Caco-2 (cell line): ENCODE measurements at regions not wholly inside any gene's neighbourhood (a gene's known extent, or its start where the extent isn't known, plus 50 kb on each side); places are given as distances from the start of the nearest gene placed in this dataset.

Source experiments
- BruUV-seq: library from RNA; stranded (reverse); fragments of 400-500 nt; replicated peaks from 2 replicates; lab custom pipeline; 2021; lab: Mats Ljungman, UMichigan
- CTCF ChIA-PET: fragments of 300-600 bp; sonication (Branson Sonifier 250); formaldehyde crosslinking; loops from one replicate; lab custom pipeline; 2022; ENCODE audit warnings: antibody characterized with exemption; lab: Charles Lee
- POLR2A ChIA-PET: fragments of 300-600 bp; sonication (Branson Sonifier 250); formaldehyde crosslinking; loops from one replicate; lab custom pipeline; 2022; ENCODE audit warnings: antibody characterized with exemption; lab: Charles Lee
- DNase-seq, 2 experiments: peaks; one replicate each; pipeline versions ENCODE4 v3.0.0 to v3.0.0-alpha.2; 2020 to 2022
- H3K27me3 ChIP-seq: replicated peaks from 2 replicates; pipeline ENCODE4 v1.6.0; 2011; ENCODE audit warnings: low read length; ENCODE audit not compliant: control insufficient read depth, insufficient read depth
- H3K36me3 ChIP-seq: 2 replicates; pipeline ENCODE4 v1.5.1; 2011; ENCODE audit warnings: low read length; ENCODE audit not compliant: control insufficient read depth, insufficient read depth
- H3K4me1 ChIP-seq: fragments of 250-450 bp; sonication (Bioruptor Pico); 2 replicates; pipeline ENCODE4 v1.5.1; 2020; ENCODE audit warnings: mild to moderate bottlenecking
- H3K4me3 ChIP-seq: 2 replicates; pipeline ENCODE4 v1.5.1; 2011; ENCODE audit warnings: low read depth, mild to moderate bottlenecking, control low read depth, low read length
- H3K9me3 ChIP-seq: fragments of 250-450 bp; sonication (Bioruptor Pico); 2 replicates; pipeline ENCODE4 v1.5.1; 2020; ENCODE audit warnings: mild to moderate bottlenecking, moderate library complexity
- H3K27ac Mint-ChIP-seq: one replicate; pipeline ENCODE4 v1.8.0; 2022; ENCODE audit warnings: mixed read lengths; ENCODE audit not compliant: unreplicated experiment
- H3K27me3 Mint-ChIP-seq: one replicate; pipeline ENCODE4 v1.8.0; 2022; ENCODE audit warnings: mixed read lengths; ENCODE audit not compliant: insufficient read depth, unreplicated experiment
- H3K36me3 Mint-ChIP-seq: one replicate; pipeline ENCODE4 v1.8.0; 2022; ENCODE audit warnings: mild to moderate bottlenecking, mixed read lengths; ENCODE audit not compliant: insufficient read depth, unreplicated experiment
- H3K4me1 Mint-ChIP-seq: one replicate; pipeline ENCODE4 v1.8.0; 2022; ENCODE audit warnings: low read depth, mixed read lengths; ENCODE audit not compliant: unreplicated experiment
- H3K4me3 Mint-ChIP-seq: one replicate; pipeline ENCODE4 v1.8.0; 2022; ENCODE audit warnings: mild to moderate bottlenecking, moderate library complexity, mixed read lengths; ENCODE audit not compliant: unreplicated experiment
- H3K9me3 Mint-ChIP-seq: one replicate; pipeline ENCODE4 v1.8.0; 2022; ENCODE audit warnings: mixed read lengths; ENCODE audit not compliant: unreplicated experiment
- intact Hi-C: fragments of 100-400 bp; cut with micrococcal nuclease; formaldehyde crosslinking; loops from one replicate; pipeline ENCODE4 v1.10.0; 2022; ENCODE audit not compliant: unreplicated experiment
- TF ChIP-seq, protein P1 (sequence below), 2 experiments: fragments of 200-600 bp in 1 of 2; IDR thresholded peaks; 1 replicate in 1 of 2; 2 replicates in 1 of 2; pipeline versions ENCODE4 v1.5.1 to v1.8.0; 2011 to 2022; ENCODE audit warnings: antibody characterized with exemption in 1 of 2, control low read depth in 1 of 2, inconsistent platforms in 1 of 2, low read depth in 1 of 2, low read length in 1 of 2, mild to moderate bottlenecking in 1 of 2, moderate library complexity in 1 of 2; ENCODE audit not compliant: insufficient read depth in 1 of 2, severe bottlenecking in 1 of 2, unreplicated experiment in 1 of 2

DNA sequence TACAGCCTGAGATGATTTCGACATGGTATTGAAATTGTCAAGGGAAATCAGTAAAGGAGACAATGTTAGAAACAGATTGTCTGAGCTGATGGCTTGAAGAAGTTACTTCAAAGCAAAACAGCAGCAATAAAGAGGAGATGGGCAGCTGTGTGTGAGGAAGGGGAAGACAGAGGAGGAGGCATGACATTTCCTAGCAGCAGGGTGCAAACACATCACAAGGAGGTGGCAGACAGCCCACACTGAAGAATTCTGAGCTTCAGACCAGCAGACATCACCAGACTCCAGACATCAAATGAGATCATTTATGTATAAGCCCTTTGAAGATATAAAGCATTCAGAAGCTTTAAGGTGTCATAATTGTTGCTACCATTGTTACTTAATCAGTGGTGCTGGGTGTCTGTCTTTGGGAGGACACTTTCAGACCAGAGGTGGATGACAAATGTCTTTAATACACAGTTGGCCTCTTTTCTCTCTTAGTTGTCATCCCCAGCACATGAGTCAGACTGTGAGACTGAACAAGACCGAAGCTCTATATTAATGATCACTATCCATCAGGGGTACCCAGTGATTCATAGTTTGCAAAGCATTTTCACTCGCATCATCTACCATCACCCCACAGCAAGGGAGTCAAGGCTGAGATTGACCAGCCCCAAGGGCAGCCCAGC is 203.9 kb downstream of the MINAR1 start:
- CTCF ChIA-PET = no interaction called here
- H3K9me3 ChIP-seq = no peaks in the 10 kb centered on the region
- H3K4me3 Mint-ChIP-seq = no peak overlapping the region
- no peaks in the 10 kb centered on the region for H3K36me3 Mint-ChIP-seq
- DNase-seq = no peak
- H3K9me3 Mint-ChIP-seq = peaks cover 14% of the 10 kb centered on the region
- H3K4me1 Mint-ChIP-seq = peaks cover 20% of the 10 kb centered on the region
- no peaks in the 10 kb centered on the region for H3K27me3 Mint-ChIP-seq
- POLR2A ChIA-PET = no interaction called here
- H3K36me3 ChIP-seq = no peaks in the 10 kb centered on the region
- peaks cover 9% of the 10 kb centered on the region for H3K4me1 ChIP-seq
- intact Hi-C loops = no loop called here
- H3K27me3 ChIP-seq = no peaks in the 10 kb centered on the region
- TF ChIP-seq, protein P1, sequence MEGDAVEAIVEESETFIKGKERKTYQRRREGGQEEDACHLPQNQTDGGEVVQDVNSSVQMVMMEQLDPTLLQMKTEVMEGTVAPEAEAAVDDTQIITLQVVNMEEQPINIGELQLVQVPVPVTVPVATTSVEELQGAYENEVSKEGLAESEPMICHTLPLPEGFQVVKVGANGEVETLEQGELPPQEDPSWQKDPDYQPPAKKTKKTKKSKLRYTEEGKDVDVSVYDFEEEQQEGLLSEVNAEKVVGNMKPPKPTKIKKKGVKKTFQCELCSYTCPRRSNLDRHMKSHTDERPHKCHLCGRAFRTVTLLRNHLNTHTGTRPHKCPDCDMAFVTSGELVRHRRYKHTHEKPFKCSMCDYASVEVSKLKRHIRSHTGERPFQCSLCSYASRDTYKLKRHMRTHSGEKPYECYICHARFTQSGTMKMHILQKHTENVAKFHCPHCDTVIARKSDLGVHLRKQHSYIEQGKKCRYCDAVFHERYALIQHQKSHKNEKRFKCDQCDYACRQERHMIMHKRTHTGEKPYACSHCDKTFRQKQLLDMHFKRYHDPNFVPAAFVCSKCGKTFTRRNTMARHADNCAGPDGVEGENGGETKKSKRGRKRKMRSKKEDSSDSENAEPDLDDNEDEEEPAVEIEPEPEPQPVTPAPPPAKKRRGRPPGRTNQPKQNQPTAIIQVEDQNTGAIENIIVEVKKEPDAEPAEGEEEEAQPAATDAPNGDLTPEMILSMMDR (IDR thresholded peaks at IDR 0.05; ENCODE audit: insufficient read depth in 1 of 2, low read depth in 1 of 2, low read length in 1 of 2, severe bottlenecking in 1 of 2, unreplicated experiment in 1 of 2) = no peak
- H3K27ac Mint-ChIP-seq = no peak overlapping the region
- BruUV-seq = no TSS peak
- H3K4me3 ChIP-seq = no peak overlapping the region

DNA sequence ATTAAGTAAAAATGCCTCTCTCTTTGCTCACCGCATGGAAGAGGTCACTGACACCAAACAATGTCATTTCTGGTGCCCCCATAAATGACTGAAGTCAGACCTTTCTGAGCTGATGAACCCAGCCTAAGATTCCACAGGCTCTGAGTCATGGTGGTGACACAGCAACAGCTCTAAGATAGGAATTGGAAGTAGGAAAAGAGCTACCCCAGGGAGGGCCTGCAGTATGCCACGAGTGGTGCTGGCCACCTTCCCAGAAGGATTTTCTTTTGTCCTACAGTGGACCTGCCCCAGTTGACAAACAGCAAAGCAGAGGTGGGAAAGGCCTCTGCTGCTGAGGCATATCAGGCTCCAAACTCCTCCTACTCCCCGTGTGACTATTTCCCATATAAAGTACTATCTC is 208.1 kb downstream of the MINAR1 start:
- Histone ChIP-seq H3K9me3 (no peaks in the 10 kb centered on the region), H3K4me3 (no peak overlapping the region), H3K4me1 (peaks cover 2% of the 10 kb centered on the region), H3K27me3 (no peaks in the 10 kb centered on the region), H3K36me3 (no peaks in the 10 kb centered on the region)
- TF ChIP-seq, protein P1 (IDR thresholded peaks at IDR 0.05; ENCODE audit: insufficient read depth in 1 of 2, low read depth in 1 of 2, low read length in 1 of 2, severe bottlenecking in 1 of 2, unreplicated experiment in 1 of 2) = no peak
- no peaks in the 10 kb centered on the region for H3K9me3 Mint-ChIP-seq
- H3K27ac Mint-ChIP-seq = no peak overlapping the region
- no peaks in the 10 kb centered on the region for H3K36me3 Mint-ChIP-seq
- ChIA-PET POLR2A (no interaction called here), CTCF (no interaction called here)
- no TSS peak for BruUV-seq
- intact Hi-C loops = no loop called here
- peaks cover 13% of the 10 kb centered on the region for H3K4me1 Mint-ChIP-seq
- no peak overlapping the region for H3K4me3 Mint-ChIP-seq
- peak in 1 of 2 experiments; percentile 2 for DNase-seq
- H3K27me3 Mint-ChIP-seq = no peaks in the 10 kb centered on the region

DNA sequence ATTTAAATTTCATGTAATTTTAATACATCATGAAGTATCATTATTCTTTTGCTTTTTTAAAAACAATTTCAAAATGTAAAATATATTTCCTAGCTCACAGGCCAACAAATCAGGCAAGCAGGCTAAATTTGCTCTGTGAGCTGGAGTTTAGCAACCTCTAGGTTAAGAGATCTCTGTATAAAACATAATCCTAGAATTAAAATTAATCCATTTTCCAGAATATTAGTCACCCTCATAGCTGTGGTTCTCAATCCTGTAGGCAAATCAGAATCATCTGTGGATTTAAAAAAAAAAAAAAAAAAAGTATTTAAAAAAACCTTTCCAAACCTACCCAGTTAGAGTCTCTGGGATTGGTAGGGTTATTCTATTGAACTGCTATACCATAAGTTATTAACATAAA is 209.7 kb downstream of the MINAR1 start:
- H3K4me1 ChIP-seq = no peaks in the 10 kb centered on the region; the same call in 1 of the 2 replicates
- no TSS peak for BruUV-seq
- POLR2A ChIA-PET = no interaction called here
- H3K4me3 ChIP-seq = no peak overlapping the region
- CTCF ChIA-PET = no interaction called here
- H3K9me3 ChIP-seq = no peaks in the 10 kb centered on the region
- Mint-ChIP-seq H3K36me3 (no peaks in the 10 kb centered on the region), H3K27me3 (no peaks in the 10 kb centered on the region), H3K27ac (no peak overlapping the region), H3K4me1 (peaks cover 7% of the 10 kb centered on the region), H3K4me3 (no peak overlapping the region), H3K9me3 (no peaks in the 10 kb centered on the region)
- no peaks in the 10 kb centered on the region for H3K27me3 ChIP-seq
- DNase-seq = no peak
- no peaks in the 10 kb centered on the region for H3K36me3 ChIP-seq
- TF ChIP-seq, protein P1 (IDR thresholded peaks at IDR 0.05; ENCODE audit: insufficient read depth in 1 of 2, low read depth in 1 of 2, low read length in 1 of 2, severe bottlenecking in 1 of 2, unreplicated experiment in 1 of 2) = no peak
- intact Hi-C loops = no loop called here
